Activated T-cell treated with anti-CD3 and anti-CD28 coated beads for 4 hours (primary cell): ENCODE measurements at regions not wholly inside any gene's neighbourhood (a gene's known extent, or its start where the extent isn't known, plus 50 kb on each side); places are given as distances from the start of the nearest gene placed in this dataset.

Experiments
- DNase-seq: peaks from one replicate; pipeline ENCODE4 v3.0.0-alpha.2; 2020

DNA sequence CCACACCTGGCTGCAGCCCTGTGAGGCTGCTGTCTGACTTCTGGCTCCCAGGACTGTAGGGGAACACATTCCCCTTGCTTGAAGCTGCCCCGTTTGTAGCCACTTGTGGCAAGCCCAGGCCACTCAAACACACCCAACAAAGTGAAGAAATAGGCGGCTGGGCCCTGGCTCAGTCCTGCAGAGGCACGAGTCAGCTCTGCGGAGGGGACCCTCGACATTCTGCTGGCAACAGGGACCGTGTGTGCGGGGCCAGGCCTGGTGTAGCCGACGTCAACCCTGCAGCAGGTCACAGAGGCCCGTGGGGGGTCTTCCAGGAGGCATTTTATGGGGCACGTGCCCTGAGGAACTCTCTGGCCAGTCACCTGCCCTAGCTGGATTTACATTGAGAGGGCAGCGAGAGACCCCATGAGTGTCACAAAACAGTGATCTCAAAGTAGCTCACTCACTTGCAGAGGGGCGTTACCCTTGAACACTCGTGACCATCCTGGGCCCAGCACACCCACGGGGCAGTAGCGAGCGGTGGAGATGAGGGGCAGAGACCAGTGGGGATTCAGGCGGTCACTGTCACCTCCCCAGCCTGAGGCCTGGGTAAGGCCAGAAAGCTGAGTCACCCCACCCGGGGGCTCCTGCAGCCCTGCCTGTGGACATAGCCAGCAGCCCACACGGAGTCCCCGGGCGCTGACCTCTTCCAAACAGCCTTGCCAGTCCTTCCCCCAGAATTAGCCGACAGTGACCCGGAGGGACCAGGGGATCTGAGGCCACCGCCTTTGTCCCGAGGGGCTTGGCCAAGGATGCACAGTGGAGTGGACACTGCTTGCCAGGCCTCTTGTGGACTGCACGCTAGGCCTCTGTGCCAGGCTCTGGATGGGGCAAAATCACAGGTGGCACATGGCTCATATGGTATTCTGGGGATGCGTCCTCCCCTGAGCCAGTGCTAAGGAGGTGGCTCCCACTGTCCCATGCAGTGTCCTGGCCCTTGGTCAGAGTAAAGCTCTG is 139.5 kb downstream of the CTTN start:
- no peak for DNase-seq

DNA sequence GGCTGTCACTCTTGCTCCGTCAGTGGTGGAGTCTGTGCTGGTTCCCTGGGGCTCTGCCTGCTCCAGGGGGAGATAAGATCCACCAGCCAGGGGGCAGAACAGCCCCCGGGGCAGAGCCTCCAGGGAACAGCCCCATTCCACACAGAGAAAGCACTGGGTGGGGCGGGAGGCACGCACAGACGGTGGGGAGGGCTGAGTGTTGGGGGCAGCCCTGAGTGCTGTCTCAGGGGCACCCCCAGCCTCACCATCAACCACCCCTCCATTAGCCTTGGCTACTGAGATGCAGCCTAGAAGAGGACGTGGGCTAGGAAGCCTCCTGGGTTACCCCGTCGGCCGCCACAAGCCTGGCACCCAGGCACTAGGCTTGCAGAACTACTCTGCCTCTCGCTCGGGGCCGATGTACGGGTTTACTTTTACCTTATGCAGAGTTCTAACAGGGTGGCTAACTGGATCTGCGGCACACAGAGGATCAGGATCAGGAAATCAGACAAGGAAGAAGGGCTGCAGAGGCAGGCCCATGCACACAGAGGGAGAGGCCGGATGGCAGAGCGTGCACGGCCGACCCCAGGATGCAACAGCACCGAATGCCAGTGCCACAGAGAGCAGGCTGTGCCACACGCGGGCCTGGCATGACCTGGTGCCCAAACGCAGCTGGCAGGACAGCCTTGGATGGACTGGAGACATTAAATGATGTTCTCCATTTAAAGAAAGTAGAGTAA is 140.5 kb downstream of the CTTN start:
- DNase-seq = no peak

DNA sequence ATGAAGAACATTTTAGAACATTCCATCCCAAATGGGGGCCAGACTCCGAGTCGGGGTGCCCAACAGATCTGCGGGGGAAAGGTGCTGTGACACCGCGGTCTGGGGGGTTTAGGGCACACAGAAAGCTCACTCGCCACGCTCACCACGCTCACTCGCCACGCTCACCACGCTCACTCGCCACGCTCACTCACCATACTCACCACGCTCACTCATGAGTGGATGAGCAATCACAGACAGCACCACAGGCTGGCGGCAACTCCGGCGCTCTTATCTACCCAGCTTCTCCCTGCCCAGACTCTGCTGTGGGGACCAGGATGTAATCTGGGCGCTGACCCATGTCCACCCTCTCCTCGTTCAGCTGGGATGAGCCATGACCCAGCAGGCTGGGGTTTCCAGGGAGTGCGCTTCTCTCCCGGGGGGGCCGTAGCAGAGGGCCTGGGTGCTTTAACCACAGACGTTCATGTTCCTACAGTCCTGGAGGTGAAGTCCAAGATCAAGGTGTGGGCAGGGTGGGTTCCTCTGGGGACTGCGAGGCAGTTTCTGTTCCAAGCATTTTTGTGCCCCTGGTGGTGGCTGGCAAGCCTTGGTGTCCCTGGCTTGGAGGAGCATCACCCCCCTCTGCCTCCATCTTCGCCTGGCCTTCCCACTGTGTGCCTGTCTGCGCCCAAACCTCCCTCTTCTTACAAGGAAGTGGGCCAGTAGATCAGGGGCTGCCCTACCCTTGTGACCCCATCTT is 141.2 kb downstream of the CTTN start:
- DNase-seq = no peak

DNA sequence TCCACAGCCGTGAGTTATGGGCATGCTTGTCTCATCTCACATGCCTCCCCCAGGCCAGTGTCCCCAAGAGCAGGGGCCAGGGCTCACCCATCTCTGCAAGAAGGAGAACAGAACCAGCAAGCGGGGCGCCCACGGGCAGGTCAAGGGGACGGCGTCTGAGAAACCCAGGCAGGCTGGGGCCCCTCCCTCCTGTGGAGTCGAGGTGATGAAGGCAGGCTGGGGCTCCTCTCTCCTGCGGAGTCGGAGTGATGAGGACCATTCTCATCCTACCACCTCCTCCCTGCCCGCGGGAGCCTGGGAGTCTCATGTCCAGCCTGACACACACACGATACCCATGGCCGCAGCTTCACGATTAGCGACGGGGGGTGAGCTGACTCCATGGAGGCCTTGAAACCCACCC is 141.9 kb downstream of the CTTN start:
- DNase-seq = no peak

DNA sequence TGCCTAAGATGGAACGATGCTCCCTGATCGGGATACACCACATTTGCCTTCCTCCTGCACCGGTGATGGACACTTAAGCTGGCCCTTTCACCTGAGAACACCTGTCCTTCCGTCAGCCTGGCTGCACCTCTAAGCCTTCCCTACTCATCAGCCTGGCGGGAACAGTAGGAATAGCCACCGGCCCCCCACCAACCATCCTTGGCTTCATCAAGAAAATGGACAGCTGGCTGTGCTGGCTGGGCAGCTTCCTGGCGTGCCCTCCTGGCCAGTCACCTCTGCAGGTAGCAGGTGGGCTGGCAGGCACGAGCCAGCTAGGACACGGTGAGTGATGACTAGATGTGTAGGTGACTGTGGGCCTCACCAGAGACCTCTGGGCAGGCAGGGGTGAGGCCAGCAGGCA is 142.8 kb downstream of the CTTN start:
- no peak for DNase-seq

DNA sequence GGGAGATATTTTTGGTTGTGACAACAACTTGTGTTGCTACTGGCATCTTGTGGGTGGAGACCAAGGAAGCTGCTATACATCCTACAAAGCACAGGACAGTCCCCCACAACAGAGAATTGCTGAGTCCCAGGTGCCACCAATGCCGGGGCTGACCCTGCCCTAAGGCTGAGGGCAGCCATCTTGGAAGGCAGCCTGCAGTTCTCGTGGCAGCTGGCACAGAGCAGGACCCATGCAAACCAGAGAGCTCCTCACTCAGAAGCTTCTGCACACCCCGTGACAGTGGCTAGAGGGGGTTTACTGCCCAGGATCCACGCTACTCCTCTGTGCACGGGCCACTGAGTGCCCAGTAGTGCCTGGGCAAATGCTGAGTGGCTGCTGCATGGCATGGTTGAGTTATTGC is 143.4 kb downstream of the CTTN start:
- DNase-seq = no peak

DNA sequence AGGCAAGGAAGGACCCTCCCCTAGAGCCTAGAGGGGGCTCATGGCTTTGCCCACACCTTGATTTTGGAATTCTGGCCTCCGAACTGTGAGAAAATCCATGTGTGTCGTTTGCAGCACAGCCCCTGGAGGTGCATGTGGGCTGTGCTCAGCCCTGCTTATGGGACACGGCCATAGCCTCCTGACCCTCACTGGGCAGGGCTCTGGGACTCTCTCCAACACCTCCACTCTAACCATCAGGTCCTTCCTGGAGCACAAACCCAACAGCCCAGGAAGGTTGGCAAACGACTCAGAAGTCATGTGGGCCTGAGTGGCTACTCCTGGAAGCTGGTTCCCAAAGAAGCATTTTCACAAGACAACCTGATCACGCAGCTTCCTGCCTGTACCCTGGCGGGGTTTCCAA is 144.1 kb downstream of the CTTN start:
- no peak for DNase-seq

DNA sequence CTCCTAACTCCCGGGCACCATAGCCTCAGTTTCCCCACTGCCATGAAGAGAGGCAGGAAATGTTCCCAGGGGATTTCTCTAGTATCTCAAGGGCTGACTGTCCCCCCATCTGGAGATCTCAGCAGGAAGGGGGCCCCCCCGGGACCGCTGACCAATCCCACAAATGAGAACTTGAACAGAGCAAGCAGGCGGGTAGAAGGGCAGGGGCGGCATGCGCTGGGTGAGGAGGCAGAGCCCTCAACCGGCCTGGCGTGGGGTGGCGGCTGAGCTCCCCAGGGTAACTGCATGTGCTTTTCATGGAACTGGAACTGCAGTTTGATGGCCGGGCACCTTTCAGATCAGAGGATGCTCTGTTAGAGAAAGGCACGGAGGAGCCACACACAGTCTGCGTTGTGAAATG is 144.5 kb downstream of the CTTN start:
- no peak for DNase-seq

DNA sequence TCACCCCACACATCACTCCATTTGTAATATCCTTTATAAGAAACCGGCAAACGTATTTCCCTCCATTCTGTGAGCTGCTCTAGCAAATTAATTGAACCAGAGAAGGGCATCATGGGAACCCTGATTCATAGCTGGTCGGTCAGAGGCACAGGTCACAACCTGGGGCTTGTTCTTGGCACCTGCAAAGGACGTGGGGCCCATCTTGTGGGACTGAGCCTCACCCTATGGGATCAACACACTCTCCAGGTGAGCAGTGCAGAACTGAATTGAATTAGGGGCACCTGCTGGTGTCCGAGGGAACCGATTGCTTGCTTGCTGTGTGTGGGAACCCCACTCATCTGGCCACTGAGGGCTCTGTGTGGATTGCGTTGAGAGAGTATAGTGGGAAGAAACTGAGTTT is 145.3 kb downstream of the CTTN start:
- no peak for DNase-seq

DNA sequence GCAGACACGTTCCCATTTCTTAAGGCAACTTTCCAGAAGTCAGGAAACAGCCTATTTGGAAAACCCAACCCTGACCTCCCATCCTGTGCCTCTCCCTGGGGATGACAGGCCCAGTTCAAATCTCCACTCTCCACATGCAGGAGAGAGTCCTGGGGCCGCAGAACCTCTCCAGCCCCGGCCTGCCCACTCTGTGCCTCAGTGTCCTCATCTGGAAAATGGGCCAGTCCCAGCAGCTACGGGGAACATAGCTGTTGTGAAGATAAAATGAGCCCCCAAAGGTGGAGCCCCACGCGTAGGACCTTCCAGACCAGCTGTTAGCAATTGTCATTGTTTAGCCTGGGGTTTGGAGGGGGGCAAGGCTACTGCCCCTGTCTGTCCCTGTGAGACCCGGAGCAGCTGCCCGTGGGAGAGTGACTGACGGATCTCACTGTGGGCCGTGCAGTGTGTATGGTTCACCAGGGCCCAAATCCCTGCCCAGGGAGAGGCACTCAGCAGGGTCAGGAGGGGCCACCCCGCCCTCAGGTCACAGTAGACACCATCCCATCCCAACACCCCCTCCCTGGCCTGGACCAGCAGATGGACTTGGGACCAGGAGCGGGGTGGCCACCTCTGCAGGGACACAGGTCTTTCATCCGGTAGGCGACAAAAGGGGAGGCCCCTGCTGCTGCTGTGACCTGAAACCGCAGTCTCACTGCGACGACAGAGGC is 145.9 kb downstream of the CTTN start:
- DNase-seq = no peak

DNA sequence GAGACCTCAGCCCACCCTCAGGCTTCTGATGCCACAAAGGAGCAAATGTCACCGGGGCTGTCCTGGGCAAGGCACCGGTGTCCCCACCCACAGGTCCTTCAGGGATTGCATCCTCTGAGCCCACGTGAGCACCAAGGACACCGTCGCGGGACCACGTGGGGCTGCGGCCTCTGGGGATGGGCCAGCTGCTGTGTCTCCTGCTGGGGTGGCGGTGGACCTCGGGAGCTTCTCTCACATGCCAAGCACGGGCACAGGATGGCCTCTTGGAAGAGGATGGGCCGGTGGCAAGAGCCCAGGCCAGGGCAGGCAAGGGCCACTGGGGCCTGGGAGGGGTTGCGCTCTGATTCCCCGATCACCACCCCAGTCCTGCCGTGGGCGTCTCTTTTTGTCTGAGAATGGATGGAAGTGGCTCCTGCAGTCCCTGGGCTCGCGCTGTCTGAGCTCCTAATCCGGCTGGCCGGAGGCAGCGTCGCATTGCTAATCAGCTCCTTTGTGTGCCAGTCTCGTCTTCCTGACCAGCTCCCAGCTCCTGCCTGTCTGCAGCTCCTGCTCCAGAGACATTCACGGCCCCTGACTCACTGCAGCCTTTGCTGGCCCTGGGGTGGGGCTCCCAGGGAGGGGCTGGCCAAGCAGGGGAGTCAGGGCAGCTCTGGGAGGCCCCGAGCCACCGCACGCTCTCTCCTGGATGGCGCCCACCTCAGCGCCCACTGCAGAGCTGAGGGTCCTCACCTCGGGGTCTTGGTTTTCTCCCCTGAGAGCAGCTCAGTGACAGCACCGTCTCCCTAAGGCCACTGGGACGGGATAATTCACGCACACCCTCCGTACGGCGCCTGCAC is 146.7 kb downstream of the CTTN start:
- no peak for DNase-seq

DNA sequence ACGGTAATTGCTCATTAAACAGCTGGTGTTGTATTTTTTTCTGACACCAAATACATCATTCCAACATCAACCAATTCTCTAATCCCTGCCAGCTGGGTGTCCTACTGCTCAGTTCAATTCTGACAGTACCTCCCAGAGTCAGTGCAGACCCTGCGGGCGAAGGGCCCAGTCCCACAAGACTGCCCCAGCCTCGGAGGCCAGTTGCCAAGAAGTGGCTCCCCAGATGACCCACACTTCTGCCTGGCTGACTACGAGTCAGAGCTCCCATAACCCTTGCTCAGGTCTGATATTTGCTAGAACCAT is 147.2 kb downstream of the CTTN start:
- DNase-seq = no peak

DNA sequence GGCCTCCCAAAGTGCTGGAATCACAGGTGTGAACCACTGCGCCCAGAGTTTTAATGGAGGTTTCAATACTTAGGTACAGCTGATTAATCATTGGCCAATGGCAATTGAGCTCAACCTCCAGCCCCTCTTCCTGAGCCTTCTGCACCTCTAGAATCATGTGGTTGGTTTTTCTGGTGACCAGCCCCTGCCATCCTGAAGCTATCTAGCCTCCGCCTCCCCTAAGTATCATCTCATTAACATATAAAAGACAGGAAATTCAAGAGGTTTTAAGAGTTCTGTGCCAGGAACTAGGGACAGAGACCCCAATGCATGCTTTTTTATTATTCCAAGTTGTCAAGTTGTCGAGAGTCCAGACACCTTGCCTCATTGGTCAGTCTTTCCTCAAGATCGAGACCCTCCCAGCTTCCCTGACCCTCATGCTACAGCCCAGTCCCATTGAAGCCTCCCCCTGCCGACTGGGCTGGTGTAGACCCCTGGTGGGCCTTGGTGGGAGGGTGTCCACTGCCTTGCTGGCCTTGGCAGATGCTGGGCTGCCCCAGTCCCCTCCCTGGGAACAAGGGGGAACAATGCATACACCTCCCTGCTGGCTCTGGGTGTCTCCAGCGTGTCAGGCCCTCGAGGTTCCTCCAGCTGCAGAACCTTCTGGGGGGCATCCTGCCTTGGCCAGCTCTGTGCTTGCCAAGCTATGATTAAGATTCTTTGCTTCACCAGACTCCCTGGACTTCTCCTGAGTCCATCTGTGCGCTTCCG is 148.0 kb downstream of the CTTN start:
- no peak for DNase-seq

DNA sequence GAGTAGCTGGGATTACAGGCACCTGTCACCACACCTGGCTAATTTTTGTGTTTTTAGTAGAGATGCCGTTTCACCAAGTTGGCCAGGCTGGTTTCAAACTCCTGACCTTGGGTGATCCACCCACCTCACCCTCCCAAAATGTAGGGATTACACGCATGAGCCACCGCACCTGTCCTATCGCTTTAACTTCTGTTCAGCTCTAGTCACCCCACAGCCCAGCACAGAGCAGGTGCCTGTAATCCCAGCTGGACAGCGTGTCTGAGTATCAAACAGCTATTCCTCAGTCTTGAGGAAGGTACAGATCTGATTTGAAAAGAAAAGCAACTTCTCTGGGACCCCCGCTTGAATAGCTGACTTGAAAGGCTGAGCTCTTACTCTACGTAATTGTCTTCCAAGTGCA is 149.1 kb downstream of the CTTN start:
- no peak for DNase-seq

DNA sequence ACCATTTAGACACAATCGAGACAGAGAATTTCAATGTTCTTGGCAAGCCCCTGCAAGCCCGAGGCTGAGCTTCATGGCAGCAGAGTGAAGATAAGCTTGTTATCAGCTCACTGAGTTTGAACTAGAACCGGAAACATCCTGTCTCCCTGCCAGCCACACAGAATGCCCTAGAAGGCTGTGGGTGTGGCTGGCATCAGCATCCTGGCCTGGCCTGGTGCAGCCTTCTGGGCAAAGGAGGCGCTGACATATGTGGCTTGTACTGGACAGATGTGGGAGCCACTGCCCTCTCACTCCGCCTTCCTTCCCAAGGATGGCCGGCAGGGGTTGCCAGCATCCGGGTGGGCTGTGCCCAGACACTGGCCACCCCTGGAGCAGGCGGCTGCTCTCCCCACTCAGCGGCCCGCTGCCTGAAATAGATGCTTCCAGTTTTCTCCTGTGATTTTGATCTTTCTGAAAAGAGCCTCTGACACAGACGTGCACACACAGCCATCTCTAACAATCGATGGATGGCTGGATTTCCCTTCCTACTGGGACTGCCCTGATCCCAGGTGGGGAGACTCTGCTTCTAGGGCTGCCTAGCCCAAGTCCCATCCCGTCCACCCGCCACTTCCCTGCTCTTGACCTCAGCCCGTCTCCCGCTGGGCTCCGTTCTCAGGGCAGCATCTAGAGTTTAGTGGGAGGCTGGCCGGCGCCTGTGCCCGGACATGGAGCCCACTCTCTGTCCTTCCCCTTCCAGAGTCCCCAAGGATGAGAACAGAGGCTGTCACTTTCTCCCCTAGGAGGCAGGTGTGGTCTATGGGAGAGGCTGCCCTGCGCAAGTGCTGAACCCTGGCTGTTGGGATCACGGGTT is 149.7 kb downstream of the CTTN start:
- DNase-seq = no peak

DNA sequence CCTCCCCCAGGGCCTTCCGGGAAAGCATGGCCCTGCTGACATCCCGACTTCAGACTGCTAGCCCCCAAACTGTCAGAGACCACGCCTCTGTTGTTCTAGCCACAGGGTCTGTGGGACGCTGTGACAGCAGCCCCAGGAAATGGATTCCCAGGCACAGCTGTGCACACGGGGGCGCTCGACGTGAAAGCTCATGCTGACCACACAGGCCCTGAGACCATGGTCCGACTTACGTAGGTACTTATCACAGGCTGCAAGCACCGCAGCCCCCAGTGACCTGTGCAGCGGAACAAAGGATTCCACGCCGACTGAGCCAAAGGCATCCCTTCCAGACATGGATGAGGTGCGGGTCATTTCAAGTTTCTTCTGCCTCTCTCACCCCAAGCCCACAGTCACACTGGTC is 150.6 kb downstream of the CTTN start:
- no peak for DNase-seq

DNA sequence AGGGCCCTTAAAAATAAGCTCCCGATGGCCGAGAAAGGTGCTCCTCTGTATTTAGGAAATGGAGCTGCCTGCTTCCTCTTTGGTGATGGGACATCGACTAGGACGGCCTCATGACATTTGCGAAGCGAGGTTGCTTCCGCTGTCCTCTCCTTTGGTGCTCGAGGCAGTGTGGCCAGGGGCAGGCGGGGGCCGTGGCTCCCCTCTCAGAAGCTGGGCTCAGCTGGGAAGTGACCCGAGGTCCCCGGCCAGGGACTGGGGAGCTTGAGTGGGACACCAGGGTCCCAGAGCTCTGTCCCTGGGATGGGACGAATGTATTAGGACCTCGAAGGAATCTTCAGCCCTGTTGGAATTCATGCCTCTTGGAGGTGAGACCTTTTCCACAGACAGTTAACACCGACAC is 151.1 kb downstream of the CTTN start:
- no peak for DNase-seq

DNA sequence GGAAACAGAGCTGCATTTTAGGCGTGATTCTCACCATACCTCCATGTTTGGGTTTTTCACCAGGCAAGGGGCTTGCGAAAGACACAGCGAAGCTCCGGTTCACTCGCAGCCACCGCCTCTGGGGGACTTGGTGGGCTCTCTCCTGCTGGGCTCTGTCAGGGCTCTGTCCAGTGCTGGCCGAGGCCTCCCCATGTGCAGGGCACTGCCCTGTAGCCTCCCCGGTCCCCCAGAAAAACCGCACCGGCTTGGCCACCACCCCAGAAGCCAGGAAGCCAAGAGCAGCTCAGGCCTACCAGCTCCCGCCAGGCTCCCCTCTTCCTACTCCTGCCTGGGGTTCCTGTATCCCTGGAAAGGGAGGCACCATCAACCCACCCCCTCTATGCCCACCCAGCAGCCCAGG is 151.5 kb downstream of the CTTN start:
- no peak for DNase-seq

DNA sequence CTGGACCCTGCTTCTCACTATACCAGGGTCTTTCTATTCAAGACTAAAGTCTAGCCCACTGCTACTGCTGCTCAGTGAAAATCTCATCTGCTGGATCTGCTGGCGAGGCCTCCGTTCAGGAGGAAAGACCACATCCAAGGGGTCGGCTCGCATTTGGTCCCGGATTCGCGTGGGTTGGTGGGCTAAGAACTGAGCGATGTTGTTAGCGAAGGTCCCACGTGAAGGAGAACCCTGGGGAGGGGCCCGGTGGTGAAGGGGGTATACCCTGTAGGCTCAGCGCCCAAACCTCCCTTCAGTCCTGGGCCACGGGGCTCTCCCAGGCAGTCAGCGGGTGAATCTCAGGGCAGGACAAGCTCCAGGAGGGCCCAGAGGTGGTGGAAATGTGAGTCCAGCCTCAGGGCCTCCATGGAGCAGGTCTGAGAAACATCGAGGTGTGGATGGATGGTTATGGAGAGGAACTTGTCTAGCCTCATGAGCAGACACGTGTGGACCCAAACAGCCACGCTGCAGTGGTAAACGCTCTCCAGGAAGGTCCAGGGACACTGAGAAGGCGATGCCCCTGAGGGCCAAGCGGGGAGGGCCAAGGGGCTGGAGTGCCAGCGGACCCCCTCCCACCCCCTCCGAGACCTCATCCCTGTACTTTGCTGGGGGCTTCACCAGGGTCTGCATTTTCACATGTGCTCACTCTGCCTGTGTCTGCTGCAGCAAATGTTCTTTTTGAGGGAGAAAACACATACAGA is 152.3 kb downstream of the CTTN start:
- DNase-seq = no peak
